ENCODE measurements at regions not wholly inside any gene's neighbourhood (a gene's known extent, or its start where the extent isn't known, plus 50 kb on each side); places are given as distances from the start of the nearest gene placed in this dataset.

GRCh38 chr1:201647094-201647493 is 108.2 kb downstream of the NAV1 start:
- H3K4me2 ChIP-seq (ENCODE audit: low read length): no peak overlapping the region

GRCh38 chr1:201647722-201648065 is 108.8 kb downstream of the NAV1 start:
- H3K4me1 ChIP-seq (ENCODE audit: low read length): peaks cover 11% of the 10 kb centered on the region
- H3K79me2 ChIP-seq (ENCODE audit: low read length): no peaks in the 10 kb centered on the region

More at GRCh38 chr1:201647094-201647493, 108.2 kb downstream of the NAV1 start:
- no peak overlapping the region for H2AFZ ChIP-seq (ENCODE audit: low read depth, low read length)
- no peak overlapping the region for H3K4me3 ChIP-seq (ENCODE audit: low read length)
- no peak overlapping the region for H3K27ac ChIP-seq (ENCODE audit: low read length)
- no peak overlapping the region for H3K9ac ChIP-seq (ENCODE audit: low read length)
- H3K9me3 ChIP-seq (ENCODE audit: insufficient read depth, low read length): no peaks in the 10 kb centered on the region
- H3K79me2 ChIP-seq (ENCODE audit: low read length): no peaks in the 10 kb centered on the region
- no peak for TF ChIP-seq CTCF (IDR thresholded peaks at IDR 0.05; ENCODE audit: low read depth, low read length)
- TF ChIP-seq EZH2phosphoT487 (IDR thresholded peaks at IDR 0.05; ENCODE audit: low read depth): no peak
- H4K20me1 ChIP-seq (ENCODE audit: insufficient read depth, low read length): no peaks in the 10 kb centered on the region
- no peaks in the 10 kb centered on the region for H3K36me3 ChIP-seq (replicated peaks; ENCODE audit: low read depth, low read length)
- peaks cover 4% of the 10 kb centered on the region; the same call in 1 of the 2 replicates for H3K27me3 ChIP-seq (ENCODE audit: low read depth, low read length)
- peaks cover 11% of the 10 kb centered on the region for H3K4me1 ChIP-seq (ENCODE audit: low read length)

GRCh38 chr1:201648066-201648906 is 109.4 kb downstream of the NAV1 start:
- Histone ChIP-seq H3K9me3 (ENCODE audit: insufficient read depth, low read length) (no peaks in the 10 kb centered on the region), H3K79me2 (ENCODE audit: low read length) (no peaks in the 10 kb centered on the region), H3K4me3 (ENCODE audit: low read length) (no peak overlapping the region), H3K4me2 (ENCODE audit: low read length) (no peak overlapping the region), H3K27ac (ENCODE audit: low read length) (no peak overlapping the region), H2AFZ (ENCODE audit: low read depth, low read length) (no peak overlapping the region), H3K4me1 (ENCODE audit: low read length) (peaks cover 17% of the 10 kb centered on the region), H3K36me3 (replicated peaks; ENCODE audit: low read depth, low read length) (no peaks in the 10 kb centered on the region), H4K20me1 (ENCODE audit: insufficient read depth, low read length) (no peaks in the 10 kb centered on the region), H3K9ac (ENCODE audit: low read length) (no peak overlapping the region), H3K27me3 (ENCODE audit: low read depth, low read length) (peaks cover 4% of the 10 kb centered on the region; the same call in 1 of the 2 replicates)
- TF ChIP-seq CTCF (IDR thresholded peaks at IDR 0.05; ENCODE audit: low read depth, low read length) (no peak), EZH2phosphoT487 (IDR thresholded peaks at IDR 0.05; ENCODE audit: low read depth) (no peak)

More at GRCh38 chr1:201647722-201648065, 108.8 kb downstream of the NAV1 start:
- Histone ChIP-seq H3K27ac (ENCODE audit: low read length) (no peak overlapping the region), H3K9ac (ENCODE audit: low read length) (no peak overlapping the region), H2AFZ (ENCODE audit: low read depth, low read length) (no peak overlapping the region), H3K4me2 (ENCODE audit: low read length) (no peak overlapping the region), H3K9me3 (ENCODE audit: insufficient read depth, low read length) (no peaks in the 10 kb centered on the region), H3K36me3 (replicated peaks; ENCODE audit: low read depth, low read length) (no peaks in the 10 kb centered on the region), H4K20me1 (ENCODE audit: insufficient read depth, low read length) (no peaks in the 10 kb centered on the region), H3K27me3 (ENCODE audit: low read depth, low read length) (peaks cover 4% of the 10 kb centered on the region; the same call in 1 of the 2 replicates), H3K4me3 (ENCODE audit: low read length) (no peak overlapping the region)
- TF ChIP-seq EZH2phosphoT487 (IDR thresholded peaks at IDR 0.05; ENCODE audit: low read depth) (no peak), CTCF (IDR thresholded peaks at IDR 0.05; ENCODE audit: low read depth, low read length) (no peak)

GRCh38 chr1:201648907-201649721 is 110.2 kb downstream of the NAV1 start:
- H3K27ac ChIP-seq (ENCODE audit: low read length): no peak overlapping the region
- H3K4me1 ChIP-seq (ENCODE audit: low read length): peaks cover 25% of the 10 kb centered on the region
- no peaks in the 10 kb centered on the region for H3K36me3 ChIP-seq (replicated peaks; ENCODE audit: low read depth, low read length)
- no peak overlapping the region for H3K9ac ChIP-seq (ENCODE audit: low read length)
- H3K4me3 ChIP-seq (ENCODE audit: low read length): peak overlapping the region; percentile 85
- H4K20me1 ChIP-seq (ENCODE audit: insufficient read depth, low read length): no peaks in the 10 kb centered on the region
- peaks cover 4% of the 10 kb centered on the region; the same call in 1 of the 2 replicates for H3K27me3 ChIP-seq (ENCODE audit: low read depth, low read length)
- peak overlapping the region; percentile 56 for H3K4me2 ChIP-seq (ENCODE audit: low read length)
- no peaks in the 10 kb centered on the region for H3K79me2 ChIP-seq (ENCODE audit: low read length)
- no peak overlapping the region for H2AFZ ChIP-seq (ENCODE audit: low read depth, low read length)
- H3K9me3 ChIP-seq (ENCODE audit: insufficient read depth, low read length): no peaks in the 10 kb centered on the region
- TF ChIP-seq EZH2phosphoT487 (IDR thresholded peaks at IDR 0.05; ENCODE audit: low read depth) (no peak), CTCF (IDR thresholded peaks at IDR 0.05; ENCODE audit: low read depth, low read length) (no peak)

All from OCI-LY3 (cell line).